ENCODE measurements at regions not wholly inside any gene's neighbourhood (a gene's known extent, or its start where the extent isn't known, plus 50 kb on each side); places are given as distances from the start of the nearest gene placed in this dataset.

DNA sequence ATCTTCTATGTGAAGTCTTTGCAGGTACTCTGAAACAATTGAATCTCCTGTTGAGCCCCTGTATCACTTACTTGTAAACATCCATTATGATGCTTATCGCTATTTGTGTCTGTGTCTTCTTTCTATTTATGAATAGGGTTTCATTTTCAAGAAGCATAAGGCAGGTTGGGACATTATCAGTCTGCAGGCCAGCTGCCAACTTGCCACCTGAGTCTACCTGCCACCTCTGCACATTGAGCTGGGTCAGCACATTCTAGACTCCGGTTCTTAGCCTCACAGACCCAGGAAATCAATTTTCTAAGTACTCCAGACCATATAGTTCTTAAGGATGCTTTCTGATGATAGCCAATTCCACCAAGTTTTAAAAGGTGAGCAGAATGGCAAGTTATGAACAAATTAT lies 105.7 kb upstream of the MCTP2 start:
- no peak for DNase-seq (ENCODE audit: low read depth in 1 of 2, low spot score in 2 of 2)
- no peaks in the 10 kb centered on the region for H3K36me3 ChIP-seq
- no peaks in the 10 kb centered on the region for H3K9me3 ChIP-seq (replicated peaks)
- H3K4me1 ChIP-seq (replicated peaks): peaks cover 7% of the 10 kb centered on the region
- H3K27ac ChIP-seq: no peak overlapping the region
- no peak overlapping the region for H3K4me3 ChIP-seq
- H3K27me3 ChIP-seq (replicated peaks): peaks cover 6% of the 10 kb centered on the region; the same call in 1 of the 2 replicates

GRCh38 chr15:94125156-94125555 lies 106.2 kb upstream of the MCTP2 start:
- no peak overlapping the region for H3K27ac ChIP-seq
- no peak overlapping the region for H3K4me3 ChIP-seq

DNA sequence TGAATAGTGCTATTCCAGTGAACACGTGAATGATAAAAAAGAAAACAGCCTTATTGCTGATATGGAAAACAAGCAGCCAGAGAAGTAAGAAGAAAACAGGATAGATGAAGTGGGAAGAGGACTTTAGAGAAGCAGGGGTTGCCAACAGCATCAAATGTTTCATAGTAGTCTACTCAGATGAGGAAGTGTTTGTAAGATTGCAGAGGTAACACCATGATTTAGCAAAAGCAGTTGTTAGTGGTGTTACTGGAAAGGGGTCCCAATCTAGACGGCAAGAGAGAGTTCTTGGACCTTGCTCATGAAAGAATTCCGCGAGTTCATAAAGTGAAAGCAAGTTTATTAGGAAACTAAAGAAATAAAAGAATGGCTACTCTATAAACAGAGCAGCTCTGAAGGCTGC lies 108.8 kb upstream of the MCTP2 start:
- H3K9me3 ChIP-seq (replicated peaks): no peaks in the 10 kb centered on the region
- no peak overlapping the region for H3K27ac ChIP-seq
- no peak for DNase-seq (ENCODE audit: low read depth in 1 of 2, low spot score in 2 of 2)
- H3K27me3 ChIP-seq (replicated peaks): no peaks in the 10 kb centered on the region
- H3K4me1 ChIP-seq (replicated peaks): peaks cover 7% of the 10 kb centered on the region
- no peak overlapping the region for H3K4me3 ChIP-seq
- no peaks in the 10 kb centered on the region for H3K36me3 ChIP-seq

More at GRCh38 chr15:94125156-94125555, 106.2 kb upstream of the MCTP2 start:
- peak in 1 of 2 experiments; percentile 16 for DNase-seq (ENCODE audit: low read depth in 1 of 2, low spot score in 2 of 2)
- no peaks in the 10 kb centered on the region for H3K9me3 ChIP-seq (replicated peaks)
- no peaks in the 10 kb centered on the region for H3K36me3 ChIP-seq
- peaks cover 7% of the 10 kb centered on the region for H3K4me1 ChIP-seq (replicated peaks)
- peaks cover under 1% of the 10 kb centered on the region; the same call in 1 of the 2 replicates for H3K27me3 ChIP-seq (replicated peaks)

DNA sequence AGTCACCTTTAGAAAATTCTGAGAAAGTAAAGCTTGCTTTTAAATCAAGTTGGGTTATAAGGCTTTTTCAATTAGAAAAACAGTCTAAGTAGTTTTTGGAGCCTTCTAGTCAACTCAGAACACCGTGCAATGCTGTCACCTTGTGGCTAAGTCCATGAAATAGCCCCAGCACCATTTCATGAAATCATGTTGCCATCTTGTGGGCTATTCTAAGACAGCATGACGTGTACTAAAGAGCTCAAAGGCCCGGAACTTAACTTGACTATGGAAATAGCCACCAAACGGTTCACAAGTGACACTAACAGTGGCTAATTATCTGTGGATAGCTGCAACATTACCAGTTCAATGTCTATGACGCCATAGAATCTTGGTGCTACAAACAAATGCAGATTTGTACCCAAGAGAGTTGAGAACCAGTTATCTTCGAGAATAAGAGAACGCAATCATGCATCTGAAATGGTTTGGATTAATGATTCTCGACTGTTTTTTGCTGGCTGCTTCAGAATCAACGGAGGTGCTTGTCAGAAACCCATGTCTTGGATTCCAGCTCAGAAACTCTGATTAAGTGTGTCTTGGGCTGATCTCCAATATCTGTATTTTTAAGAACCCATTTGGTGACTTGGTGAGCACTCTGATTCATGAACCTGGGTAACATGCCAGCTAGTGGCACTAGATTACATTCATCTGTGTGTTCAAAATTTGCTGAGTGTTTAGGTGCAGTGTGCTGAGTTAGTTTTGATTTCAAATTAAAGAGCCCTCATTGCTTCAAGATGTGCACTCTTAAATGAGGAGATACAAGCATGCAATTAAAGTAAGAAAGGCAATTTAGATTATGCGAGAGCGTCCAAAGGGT lies 111.2 kb upstream of the MCTP2 start:
- Histone ChIP-seq H3K4me1 (replicated peaks) (peaks cover 3% of the 10 kb centered on the region), H3K9me3 (replicated peaks) (no peaks in the 10 kb centered on the region), H3K36me3 (no peaks in the 10 kb centered on the region), H3K27ac (no peak overlapping the region), H3K4me3 (no peak overlapping the region), H3K27me3 (replicated peaks) (no peaks in the 10 kb centered on the region)
- peak; percentile 69 to 70 for DNase-seq (ENCODE audit: low read depth in 1 of 2, low spot score in 2 of 2)

DNA sequence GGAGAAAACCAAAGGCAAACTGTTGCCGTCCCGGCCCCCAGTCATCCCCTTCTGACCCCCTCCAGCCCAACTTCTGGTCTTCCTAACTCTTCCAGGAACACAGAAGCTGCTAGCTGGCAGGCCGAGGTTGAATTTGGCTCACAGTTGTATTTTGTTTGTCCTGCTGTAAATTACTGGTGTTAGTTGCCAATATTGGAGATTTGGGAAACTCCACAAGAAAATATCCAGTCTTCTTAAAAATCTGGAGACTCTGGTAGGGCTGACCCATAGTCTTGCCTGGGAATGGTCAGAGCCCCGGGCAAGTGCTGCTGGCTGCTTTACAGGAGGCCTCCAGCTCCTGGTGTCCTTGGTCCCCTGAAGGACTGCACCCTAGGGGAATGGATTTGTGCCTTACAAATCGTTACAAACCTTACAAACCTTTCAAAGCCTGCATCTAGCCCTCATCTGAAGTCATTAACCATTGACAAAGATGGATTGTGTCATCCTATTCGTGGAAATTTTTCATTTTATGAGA lies 112.0 kb upstream of the MCTP2 start:
- H3K27ac ChIP-seq: no peak overlapping the region

DNA sequence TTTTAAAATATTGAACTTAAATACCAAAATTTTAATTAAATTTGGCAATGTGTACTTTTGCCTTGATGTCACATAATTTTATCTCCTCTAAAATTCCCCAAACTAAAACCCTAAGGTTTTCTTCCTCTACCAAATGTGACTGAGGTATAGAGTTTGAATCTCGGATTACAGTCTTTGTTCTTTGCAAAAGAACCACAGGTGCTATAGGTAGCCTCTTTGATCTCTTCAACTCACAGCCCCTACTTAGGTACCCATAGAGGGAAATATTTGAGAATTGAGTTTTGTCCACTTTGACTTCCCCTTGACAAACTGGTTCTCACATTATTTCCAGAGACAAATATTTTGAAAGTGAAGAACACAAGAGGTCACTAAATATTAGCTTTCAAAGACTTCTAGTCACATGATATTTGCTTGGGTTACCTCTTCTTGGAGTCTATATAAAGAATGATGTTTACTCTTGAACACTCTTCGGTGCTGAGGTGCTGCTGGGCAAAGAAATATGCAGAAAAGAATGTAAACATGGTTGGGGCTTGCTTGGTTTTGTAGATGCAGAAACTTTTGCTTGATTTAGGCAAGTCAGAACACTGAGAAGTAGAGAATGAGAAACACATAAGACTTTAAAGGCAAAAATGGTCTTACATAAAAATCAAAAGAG lies 120.8 kb upstream of the MCTP2 start:
- DNase-seq (ENCODE audit: low read depth in 1 of 2, low spot score in 2 of 2): peak in 1 of 2 experiments; percentile 51
- Histone ChIP-seq H3K27ac (no peak overlapping the region), H3K27me3 (replicated peaks) (no peaks in the 10 kb centered on the region), H3K36me3 (no peaks in the 10 kb centered on the region), H3K4me1 (replicated peaks) (peaks cover 13% of the 10 kb centered on the region), H3K4me3 (no peak overlapping the region), H3K9me3 (replicated peaks) (no peaks in the 10 kb centered on the region)

More for the DNA sequence above, 112.0 kb upstream of the MCTP2 start:
- peak in 1 of 2 experiments; percentile 6 for DNase-seq (ENCODE audit: low read depth in 1 of 2, low spot score in 2 of 2)
- Histone ChIP-seq H3K36me3 (no peaks in the 10 kb centered on the region), H3K4me3 (no peak overlapping the region), H3K9me3 (replicated peaks) (no peaks in the 10 kb centered on the region), H3K27me3 (replicated peaks) (no peaks in the 10 kb centered on the region), H3K4me1 (replicated peaks) (no peaks in the 10 kb centered on the region)

DNA sequence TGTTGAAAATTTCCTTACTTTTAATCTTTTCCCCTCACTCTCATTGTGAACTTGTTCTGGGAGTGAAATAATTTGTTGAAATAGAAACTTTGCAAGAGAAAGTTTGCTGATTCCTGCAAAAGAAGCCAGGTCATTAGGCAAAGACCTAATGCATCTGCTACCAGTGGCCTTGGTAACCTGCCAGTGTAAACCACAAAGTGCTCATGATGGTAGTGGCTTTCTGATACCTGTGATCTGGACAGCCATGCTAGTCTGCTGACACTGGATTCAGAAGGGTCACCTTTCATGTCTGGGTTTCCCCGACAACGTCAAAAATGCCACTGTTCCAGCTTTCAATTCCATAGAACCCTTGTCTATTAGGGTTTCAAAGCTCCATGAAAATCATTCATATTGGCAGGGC lies 123.7 kb upstream of the MCTP2 start:
- no peaks in the 10 kb centered on the region for H3K9me3 ChIP-seq (replicated peaks)
- H3K4me1 ChIP-seq (replicated peaks): peaks cover 13% of the 10 kb centered on the region
- no peak overlapping the region for H3K4me3 ChIP-seq
- no peaks in the 10 kb centered on the region for H3K36me3 ChIP-seq
- DNase-seq (ENCODE audit: low read depth in 1 of 2, low spot score in 2 of 2): no peak
- no peaks in the 10 kb centered on the region for H3K27me3 ChIP-seq (replicated peaks)
- H3K27ac ChIP-seq: no peak overlapping the region

GRCh38 chr15:94105760-94106159 lies 125.6 kb upstream of the MCTP2 start:
- Histone ChIP-seq H3K4me3 (no peak overlapping the region), H3K4me1 (replicated peaks) (peaks cover 4% of the 10 kb centered on the region), H3K27me3 (replicated peaks) (no peaks in the 10 kb centered on the region), H3K9me3 (replicated peaks) (no peaks in the 10 kb centered on the region), H3K27ac (no peak overlapping the region), H3K36me3 (no peaks in the 10 kb centered on the region)
- no peak for DNase-seq (ENCODE audit: low read depth in 1 of 2, low spot score in 2 of 2)

GRCh38 chr15:94100863-94101262 lies 130.5 kb upstream of the MCTP2 start:
- Histone ChIP-seq H3K9me3 (replicated peaks) (no peaks in the 10 kb centered on the region), H3K4me3 (no peak overlapping the region), H3K27ac (no peak overlapping the region), H3K4me1 (replicated peaks) (peaks cover 7% of the 10 kb centered on the region), H3K36me3 (no peaks in the 10 kb centered on the region), H3K27me3 (replicated peaks) (no peaks in the 10 kb centered on the region)
- no peak for DNase-seq (ENCODE audit: low read depth in 1 of 2, low spot score in 2 of 2)

DNA sequence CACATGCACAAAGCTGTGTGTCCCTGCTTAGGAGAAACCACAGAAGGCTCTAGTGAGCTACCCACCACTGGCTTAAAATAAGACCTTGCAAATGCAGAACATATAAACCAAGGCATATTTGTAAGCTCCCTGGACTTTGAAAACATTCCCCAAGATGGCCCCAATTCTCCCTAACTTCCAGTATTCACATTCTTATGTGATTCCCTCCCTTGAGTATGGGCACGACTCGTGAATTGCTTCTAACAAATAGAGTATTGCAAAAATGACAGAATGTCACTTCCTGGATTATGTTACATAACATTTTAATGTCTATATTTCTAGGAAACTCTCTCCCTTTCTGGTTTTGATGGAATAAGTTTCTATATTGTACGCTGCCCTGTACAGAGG lies 131.8 kb upstream of the MCTP2 start:
- H3K27ac ChIP-seq: no peak overlapping the region
- no peaks in the 10 kb centered on the region for H3K36me3 ChIP-seq
- no peaks in the 10 kb centered on the region for H3K27me3 ChIP-seq (replicated peaks)
- no peak overlapping the region for H3K4me3 ChIP-seq
- no peaks in the 10 kb centered on the region for H3K9me3 ChIP-seq (replicated peaks)
- DNase-seq (ENCODE audit: low read depth in 1 of 2, low spot score in 2 of 2): no peak
- H3K4me1 ChIP-seq (replicated peaks): peaks cover 7% of the 10 kb centered on the region

DNA sequence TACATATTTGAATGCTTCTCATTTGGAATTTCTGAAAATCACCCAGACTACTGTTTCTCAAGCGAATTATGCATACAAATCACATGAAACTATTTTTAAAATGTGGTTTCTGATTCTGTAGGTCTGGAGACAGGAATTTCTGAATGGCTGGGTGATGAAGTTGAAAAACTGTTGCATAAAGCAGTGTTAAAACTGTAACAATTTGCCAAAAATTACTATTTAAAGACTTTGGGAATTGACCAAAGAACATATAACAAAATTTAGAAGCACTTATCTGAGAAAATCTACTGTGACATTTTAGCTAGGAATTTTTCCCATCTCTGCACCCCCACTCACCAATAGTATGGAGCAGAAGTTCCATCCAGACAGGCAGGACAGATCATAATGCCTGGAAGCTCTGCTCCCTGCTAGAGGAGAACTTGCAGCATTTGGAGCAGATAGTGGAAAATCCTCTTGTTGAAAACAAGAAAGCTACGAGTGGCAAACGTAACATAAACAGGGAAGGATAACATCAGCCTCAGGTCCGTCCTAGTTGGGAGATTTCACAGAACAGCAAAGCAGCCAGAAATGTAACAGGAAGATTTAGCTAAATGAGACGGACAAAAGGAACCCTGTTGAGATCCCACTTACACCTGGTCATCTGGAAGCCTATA lies 132.3 kb upstream of the MCTP2 start:
- no peaks in the 10 kb centered on the region for H3K9me3 ChIP-seq (replicated peaks)
- no peaks in the 10 kb centered on the region for H3K27me3 ChIP-seq (replicated peaks)
- H3K4me1 ChIP-seq (replicated peaks): peaks cover 7% of the 10 kb centered on the region
- H3K27ac ChIP-seq: no peak overlapping the region
- no peak for DNase-seq (ENCODE audit: low read depth in 1 of 2, low spot score in 2 of 2)
- no peak overlapping the region for H3K4me3 ChIP-seq
- H3K36me3 ChIP-seq: no peaks in the 10 kb centered on the region

- DNase-seq (ENCODE audit: low read depth in 1 of 2, low spot score in 2 of 2): no peak
- H3K36me3 ChIP-seq: no peaks in the 10 kb centered on the region
- peaks cover 7% of the 10 kb centered on the region for H3K4me1 ChIP-seq (replicated peaks)
- no peaks in the 10 kb centered on the region for H3K27me3 ChIP-seq (replicated peaks)
- no peaks in the 10 kb centered on the region for H3K9me3 ChIP-seq (replicated peaks)
- H3K27ac ChIP-seq: no peak overlapping the region
- H3K4me3 ChIP-seq: no peak overlapping the region
These were observed 133.8 kb upstream of the MCTP2 start for GRCh38 chr15:94097552-94097951.

DNA sequence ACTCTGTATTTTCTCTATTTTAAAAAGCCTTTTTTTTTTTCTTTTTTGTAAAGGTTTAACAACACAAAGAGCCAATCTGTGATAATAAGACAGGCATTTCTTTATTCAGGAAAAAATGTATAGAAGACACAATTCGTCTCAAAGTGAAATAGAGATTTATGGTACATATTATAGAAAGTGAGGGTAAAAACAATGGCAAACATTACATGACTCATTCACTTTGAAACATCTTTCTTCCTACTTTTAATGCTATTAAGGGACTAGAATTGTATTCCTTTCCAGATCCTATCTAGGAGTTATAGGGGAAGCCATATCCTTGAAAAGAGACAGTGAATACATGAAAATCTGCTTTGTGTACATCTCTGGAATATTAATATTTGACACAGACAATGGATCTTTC lies 137.1 kb upstream of the MCTP2 start:
- H3K9me3 ChIP-seq (replicated peaks): no peaks in the 10 kb centered on the region
- H3K4me3 ChIP-seq: no peak overlapping the region
- no peak for DNase-seq (ENCODE audit: low read depth in 1 of 2, low spot score in 2 of 2)
- H3K36me3 ChIP-seq: no peaks in the 10 kb centered on the region
- peaks cover 7% of the 10 kb centered on the region for H3K4me1 ChIP-seq (replicated peaks)
- no peak overlapping the region for H3K27ac ChIP-seq
- H3K27me3 ChIP-seq (replicated peaks): no peaks in the 10 kb centered on the region

DNA sequence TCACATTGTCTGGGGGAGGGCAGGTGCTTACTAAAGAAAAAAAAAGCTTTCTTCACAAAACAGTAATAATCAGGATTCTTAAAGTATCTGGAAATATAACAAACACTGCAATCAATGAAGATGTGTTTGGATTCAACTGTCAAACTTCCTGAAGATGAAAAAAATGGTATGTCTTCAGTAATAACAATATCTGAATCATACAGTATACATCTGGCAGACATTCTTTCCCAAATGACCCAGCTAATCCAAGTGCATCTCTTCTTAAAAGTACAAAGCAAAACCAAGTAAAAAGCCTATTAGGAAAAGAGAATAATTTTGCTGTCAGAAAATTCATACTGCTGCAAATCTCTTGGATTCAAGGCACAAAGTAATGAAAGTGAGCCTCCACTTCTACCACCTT lies 145.0 kb upstream of the MCTP2 start:
- H3K4me3 ChIP-seq: no peak overlapping the region
- no peak overlapping the region for H3K27ac ChIP-seq
- no peaks in the 10 kb centered on the region for H3K36me3 ChIP-seq
- H3K27me3 ChIP-seq (replicated peaks): no peaks in the 10 kb centered on the region
- peaks cover 52% of the 10 kb centered on the region for H3K4me1 ChIP-seq (replicated peaks)
- no peaks in the 10 kb centered on the region for H3K9me3 ChIP-seq (replicated peaks)
- DNase-seq (ENCODE audit: low read depth in 1 of 2, low spot score in 2 of 2): peak in 1 of 2 experiments; percentile 47

All from SJSA1 (cell line).